DND-41 (cell line): ENCODE measurements at regions not wholly inside any gene's neighbourhood (a gene's known extent, or its start where the extent isn't known, plus 50 kb on each side); places are given as distances from the start of the nearest gene placed in this dataset.

Experiments
- CTCF ChIP-seq: IDR thresholded peaks from 2 replicates; pipeline ENCODE4 v1.5.1; 2012; ENCODE audit warnings: borderline replicate concordance, low read length, moderate library complexity, mild to moderate bottlenecking; ENCODE audit not compliant: poor library complexity, severe bottlenecking; ENCODE audit errors: extremely low read depth
- EZH2 ChIP-seq: IDR thresholded peaks from 3 replicates; pipeline ENCODE4 v1.6.1; 2012; ENCODE audit warnings: borderline replicate concordance, low read depth, mild to moderate bottlenecking, moderate library complexity, low read length, inconsistent platforms; ENCODE audit not compliant: severe bottlenecking

GRCh38 chrX:97849951-97850350 is 966.2 kb downstream of the RPA4 start:
- TF ChIP-seq CTCF (no peak), EZH2 (no peak)
